GM12874 (cell line): ENCODE measurements at regions not wholly inside any gene's neighbourhood (a gene's known extent, or its start where the extent isn't known, plus 50 kb on each side); places are given as distances from the start of the nearest gene placed in this dataset.

Experiments
- TF ChIP-seq, protein P1 (sequence below): IDR thresholded peaks from 2 replicates; pipeline ENCODE4 v1.5.1; 2011; ENCODE audit warnings: low read depth, mild to moderate bottlenecking, control low read depth, low read length, moderate library complexity; ENCODE audit not compliant: insufficient read depth

DNA sequence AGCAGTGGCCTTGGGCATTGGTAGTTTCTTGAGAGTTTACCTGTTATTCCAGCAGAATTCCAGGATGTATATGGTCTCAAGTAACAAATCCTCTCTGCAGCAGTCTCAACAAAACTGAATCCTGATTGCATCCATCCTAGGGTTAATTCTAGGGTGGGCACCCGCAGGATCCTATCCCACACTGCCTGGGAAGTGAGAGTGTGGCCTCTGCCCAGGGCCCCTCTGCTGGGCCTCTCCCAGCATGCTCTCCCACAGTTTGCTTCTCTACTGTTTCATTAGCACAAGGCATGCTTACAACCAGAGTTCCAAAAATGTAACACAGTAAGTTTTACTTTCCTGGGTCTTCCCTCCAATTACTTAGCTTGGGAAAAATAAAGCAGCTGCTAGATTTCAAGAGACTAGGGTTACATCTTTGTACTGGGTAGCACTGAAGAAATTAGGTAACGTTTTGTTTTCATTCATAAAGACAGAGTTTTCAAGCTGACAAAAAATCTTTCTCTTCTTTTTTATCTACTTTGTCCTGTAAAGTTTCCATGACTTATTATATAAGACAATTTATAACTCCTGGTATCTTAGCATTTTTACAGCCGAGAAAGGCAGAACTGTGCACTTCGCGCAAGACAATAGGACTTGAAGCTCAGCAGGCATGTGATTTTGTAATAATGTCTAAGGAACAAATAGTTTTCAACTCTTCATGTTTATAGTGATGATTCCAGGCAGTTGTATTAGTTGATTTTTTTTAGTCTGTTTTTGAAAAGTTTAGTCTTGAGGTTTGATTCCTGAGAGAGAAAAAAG, 131.2 kb upstream of the PCDH18 start:
- TF ChIP-seq, protein P1, sequence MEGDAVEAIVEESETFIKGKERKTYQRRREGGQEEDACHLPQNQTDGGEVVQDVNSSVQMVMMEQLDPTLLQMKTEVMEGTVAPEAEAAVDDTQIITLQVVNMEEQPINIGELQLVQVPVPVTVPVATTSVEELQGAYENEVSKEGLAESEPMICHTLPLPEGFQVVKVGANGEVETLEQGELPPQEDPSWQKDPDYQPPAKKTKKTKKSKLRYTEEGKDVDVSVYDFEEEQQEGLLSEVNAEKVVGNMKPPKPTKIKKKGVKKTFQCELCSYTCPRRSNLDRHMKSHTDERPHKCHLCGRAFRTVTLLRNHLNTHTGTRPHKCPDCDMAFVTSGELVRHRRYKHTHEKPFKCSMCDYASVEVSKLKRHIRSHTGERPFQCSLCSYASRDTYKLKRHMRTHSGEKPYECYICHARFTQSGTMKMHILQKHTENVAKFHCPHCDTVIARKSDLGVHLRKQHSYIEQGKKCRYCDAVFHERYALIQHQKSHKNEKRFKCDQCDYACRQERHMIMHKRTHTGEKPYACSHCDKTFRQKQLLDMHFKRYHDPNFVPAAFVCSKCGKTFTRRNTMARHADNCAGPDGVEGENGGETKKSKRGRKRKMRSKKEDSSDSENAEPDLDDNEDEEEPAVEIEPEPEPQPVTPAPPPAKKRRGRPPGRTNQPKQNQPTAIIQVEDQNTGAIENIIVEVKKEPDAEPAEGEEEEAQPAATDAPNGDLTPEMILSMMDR: no peak

DNA sequence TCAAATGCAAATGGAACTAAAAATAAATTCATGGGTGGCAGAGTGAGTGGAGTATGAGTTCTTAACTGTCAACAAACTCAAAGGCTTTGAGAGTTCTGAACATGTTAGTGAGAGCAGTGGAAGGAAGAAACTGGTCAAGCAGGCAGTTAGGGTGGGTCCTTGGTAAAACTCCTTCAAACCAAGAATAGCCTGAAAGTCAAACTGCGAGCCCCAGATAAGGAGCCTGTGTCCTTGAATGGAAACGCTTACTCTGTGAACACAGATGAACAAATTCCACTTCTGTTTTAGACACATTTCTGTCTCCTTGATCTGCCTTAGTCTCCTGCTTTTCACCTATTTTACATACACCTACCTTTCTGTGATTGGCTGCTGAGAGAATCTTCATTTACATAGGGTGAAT, 129.4 kb upstream of the PCDH18 start:
- TF ChIP-seq, protein P1: no peak

DNA sequence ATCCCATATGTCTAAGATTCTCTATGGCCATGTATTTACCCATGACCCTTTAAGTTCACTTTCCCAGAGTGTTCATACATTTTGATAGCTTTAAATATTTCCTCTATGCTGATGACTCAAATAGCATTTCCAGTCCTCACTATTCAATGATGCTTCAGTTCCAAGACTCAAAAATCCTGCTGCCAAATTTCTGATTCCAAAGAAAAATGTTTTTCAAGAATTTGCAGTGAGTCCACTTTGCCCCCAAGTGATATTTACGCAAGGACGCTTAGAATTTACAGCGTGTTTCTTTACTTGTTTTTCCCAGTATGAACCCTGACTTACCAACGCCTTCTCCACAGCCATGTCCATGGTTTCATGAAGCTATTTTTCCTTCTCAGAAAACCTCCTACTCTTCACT, 127.9 kb upstream of the PCDH18 start:
- TF ChIP-seq, protein P1: no peak

DNA sequence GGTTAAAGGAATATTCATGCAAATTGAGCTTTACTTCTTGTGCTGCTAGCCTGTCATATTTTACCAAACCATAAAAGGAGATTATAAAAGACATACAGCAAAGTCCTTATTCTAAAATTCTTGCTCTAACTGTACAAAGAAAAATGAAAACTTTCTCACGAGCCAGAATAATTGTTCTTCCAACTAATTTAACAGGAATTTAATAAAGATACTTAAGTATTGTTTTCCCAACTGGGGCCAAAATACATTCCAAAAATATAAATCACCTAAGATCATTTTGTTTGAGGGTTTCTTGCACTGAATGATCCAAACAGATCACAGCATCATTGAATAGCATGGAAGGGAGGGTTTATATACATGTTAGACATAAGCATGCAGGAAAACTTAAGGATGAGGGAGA, 127.1 kb upstream of the PCDH18 start:
- TF ChIP-seq, protein P1: no peak

DNA sequence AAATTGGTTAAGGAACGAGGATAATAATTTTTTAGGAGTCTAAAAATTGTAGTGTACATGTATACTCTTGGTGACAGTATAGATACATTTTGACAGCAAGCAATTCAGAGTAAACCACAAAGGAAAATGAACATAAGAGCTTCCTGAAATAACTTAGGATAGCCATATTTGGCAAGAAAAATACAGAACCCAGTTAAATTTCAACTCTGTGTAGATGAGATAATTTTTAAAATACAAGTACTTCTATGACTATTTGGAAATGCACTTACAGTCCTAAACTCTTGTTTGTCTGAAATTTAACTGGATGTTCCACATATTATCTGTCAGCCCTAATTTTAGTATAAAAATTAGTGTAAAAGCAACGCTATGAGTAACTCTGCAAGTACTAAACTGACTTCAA, 124.4 kb upstream of the PCDH18 start:
- TF ChIP-seq, protein P1: no peak

DNA sequence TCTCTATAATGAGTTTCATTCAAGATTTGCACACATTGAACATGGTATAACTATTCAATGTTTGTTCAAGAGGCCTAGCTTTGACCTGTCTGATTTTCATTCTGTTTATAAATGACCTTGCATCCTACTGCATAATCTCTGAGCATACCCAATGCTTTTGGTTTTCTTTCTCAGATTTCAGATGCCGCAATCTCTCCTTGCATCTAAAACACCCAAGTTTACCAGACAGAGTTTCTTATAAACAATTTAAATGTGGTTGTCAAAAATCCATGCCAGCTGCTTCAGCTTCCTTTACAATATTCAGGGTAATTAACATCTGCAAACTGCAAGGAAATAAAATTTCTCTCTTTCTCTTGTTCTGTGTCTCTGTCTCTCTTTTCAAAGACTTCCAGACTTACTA, 123.0 kb upstream of the PCDH18 start:
- TF ChIP-seq, protein P1: no peak

DNA sequence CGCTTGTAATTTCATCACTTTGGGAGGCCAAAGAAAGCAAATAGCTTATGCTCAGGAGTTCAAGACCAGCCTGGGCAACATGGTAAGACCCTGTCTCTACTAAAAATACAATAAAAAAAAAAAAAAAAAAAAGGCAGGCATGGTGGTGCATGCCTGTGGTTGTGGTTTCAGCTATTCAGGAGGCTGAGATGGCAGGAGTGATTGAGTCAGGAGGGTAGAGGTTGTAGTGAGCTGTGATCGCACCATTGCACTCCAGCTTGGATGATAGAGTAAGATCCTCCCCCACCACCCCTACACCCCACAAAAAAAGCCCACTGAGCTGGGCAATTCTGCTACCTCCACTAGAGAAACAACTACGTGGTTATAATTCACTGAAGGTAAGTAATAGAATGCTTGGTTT, 118.8 kb upstream of the PCDH18 start:
- TF ChIP-seq, protein P1: no peak
